Dermis blood vessel endothelial cell (primary cell): ENCODE measurements at regions not wholly inside any gene's neighbourhood (a gene's known extent, or its start where the extent isn't known, plus 50 kb on each side); places are given as distances from the start of the nearest gene placed in this dataset.
"Not testable (repeated sequence)": the region's sequence is repeated elsewhere in the genome, so short reads cannot be mapped to it uniquely, and the experiment has no call there.

Source experiments
- DNase-seq: peaks from one replicate; pipeline ENCODE4 v3.0.0; 2010

DNA sequence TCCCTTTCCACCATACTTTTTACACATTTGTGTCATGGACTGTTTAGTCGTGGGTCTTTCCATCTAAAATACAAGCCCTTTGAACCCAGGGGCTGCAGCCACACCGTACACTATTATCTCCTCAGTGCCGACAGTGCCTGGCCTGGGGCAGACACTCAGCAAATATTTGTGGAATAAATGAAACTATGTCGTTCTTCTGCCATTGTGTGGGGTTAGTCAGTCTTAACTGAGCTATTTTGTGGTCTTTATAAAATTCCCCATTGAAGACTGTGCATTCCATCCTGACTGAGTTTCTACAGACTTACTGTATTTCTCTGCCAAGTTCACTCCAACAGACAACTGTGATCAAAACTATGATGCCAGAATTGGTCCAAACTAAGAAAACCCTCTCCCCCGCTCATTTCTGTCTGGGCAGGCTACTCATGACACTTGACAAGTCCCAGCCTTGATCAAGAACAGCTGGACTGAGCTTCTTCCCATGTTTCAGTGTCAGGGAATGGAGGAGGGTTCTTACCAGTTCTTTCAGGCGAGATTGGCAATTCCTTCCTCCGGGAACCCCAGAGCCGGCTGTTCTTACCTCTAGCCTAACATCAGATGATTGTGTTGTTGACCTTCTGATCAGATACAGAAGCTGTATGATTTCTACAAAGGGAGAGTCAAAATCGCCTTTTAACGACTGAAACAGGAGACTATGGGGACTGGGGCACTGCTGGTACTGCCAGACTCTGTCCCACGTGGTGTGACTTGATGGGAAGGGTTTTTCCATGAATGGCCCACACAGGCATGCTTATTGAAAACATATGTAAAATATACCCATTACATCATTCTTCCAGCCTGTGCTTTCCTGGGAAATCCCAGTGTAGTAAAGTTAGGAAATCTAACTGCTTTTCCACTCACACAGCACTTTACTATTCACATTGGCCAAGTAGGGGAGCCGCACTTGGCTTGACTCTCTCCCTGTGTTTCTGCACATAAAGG is 77.4 kb upstream of the NPAS2 start:
- peak; percentile 51 for DNase-seq

GRCh38 chr2:100743741-100744140 is 76.2 kb upstream of the NPAS2 start:
- no peak for DNase-seq

- DNase-seq = no peak
Measured at GRCh38 chr2:100744184-100744583, 75.8 kb upstream of the NPAS2 start.

DNA sequence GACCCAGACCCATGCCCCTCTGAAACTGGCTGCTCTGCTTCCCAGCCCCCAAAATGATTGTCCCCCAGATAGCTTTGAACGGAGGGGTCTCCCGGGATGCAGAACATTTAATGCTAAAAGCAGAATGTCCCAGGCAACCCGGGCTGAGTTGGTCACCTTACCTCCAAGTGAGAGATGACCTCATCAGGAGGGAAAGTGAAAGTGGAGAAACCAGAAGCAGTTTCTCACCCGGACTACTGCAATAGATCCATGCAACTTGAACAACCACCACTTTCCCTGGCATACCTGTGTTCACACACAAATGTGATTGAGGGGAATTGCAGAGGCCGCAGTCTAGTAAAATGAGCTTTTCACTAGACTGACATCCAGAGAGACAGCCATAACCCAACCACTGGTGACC is 75.3 kb upstream of the NPAS2 start:
- DNase-seq = no peak

DNA sequence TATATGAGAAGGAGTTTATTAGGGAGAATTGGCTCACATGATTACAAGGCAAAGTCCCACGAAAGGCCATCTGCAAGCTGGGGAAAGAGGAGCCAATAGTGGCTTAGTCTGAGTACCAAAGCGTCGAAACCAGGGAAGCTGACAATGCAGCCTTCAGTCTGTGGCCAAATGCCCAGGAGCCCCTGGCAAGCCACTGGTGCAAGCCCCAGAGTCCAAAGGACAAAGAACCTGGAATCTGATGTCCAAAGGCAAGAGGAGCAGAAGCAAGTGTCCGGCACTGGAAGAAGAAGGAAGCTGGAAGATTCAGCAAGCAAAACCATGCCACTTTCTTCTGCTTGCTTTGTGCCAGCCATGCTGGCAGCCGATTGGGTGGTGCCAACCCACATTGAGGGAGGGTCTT is 74.3 kb upstream of the NPAS2 start:
- no peak for DNase-seq

- DNase-seq = no peak
Measured at GRCh38 chr2:100747551-100747950, 72.4 kb upstream of the NPAS2 start.

GRCh38 chr2:100747996-100748615 is 71.8 kb upstream of the NPAS2 start:
- no peak for DNase-seq

DNA sequence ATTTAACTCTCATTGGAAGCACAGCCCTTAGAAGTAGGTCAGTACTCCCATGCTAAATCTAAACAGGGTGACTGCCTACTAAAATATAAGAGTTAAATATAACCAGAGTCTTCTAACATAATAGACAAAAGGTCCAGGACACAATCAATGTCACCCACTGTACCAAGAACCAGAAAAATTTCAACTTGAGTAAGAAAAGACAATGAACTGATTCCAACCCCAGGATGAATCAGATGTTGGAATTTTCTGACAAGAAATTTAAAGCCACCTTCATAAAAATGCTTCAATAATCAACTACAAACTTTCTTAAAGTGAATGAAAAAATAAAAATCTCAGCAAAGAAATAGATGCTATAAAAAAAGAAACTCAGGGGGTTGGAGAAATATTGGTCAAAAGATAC is 71.3 kb upstream of the NPAS2 start:
- no peak for DNase-seq

- DNase-seq = no peak
Measured at GRCh38 chr2:100749771-100750542, 70.0 kb upstream of the NPAS2 start.

GRCh38 chr2:100751871-100752625 is 67.9 kb upstream of the NPAS2 start:
- not testable (repeated sequence) for DNase-seq

DNA sequence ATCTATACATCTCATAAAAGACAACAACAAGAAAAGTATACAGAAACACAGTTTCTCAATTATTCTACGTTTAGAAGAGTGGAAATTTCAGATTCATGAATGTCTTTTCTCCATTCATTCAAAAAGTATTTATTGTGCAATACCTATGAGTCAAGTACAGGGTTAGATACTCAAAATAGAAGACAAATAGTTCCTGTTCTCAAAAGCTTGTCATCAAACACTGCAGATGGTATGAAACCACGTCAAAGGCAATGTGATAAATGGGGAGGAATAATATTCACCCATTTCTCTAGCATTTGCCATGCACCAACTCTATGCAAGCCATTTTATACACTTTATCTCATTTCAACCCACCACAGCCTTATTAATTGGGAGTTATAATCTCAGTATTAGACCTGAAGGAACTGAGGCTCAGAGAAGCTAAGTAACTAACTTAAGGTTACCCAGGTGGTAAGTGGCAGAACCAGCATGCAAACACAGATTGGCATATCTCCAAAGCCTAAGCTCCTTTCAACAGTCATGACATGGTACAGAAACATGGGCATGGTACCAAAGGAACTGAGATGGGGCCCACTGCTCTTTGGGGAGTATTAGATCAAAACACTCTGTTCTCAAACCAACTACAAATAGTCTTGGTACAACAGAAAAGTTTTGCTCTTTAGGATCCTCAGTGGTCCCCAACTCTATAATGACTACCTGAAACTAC is 67.2 kb upstream of the NPAS2 start:
- DNase-seq = no peak

DNA sequence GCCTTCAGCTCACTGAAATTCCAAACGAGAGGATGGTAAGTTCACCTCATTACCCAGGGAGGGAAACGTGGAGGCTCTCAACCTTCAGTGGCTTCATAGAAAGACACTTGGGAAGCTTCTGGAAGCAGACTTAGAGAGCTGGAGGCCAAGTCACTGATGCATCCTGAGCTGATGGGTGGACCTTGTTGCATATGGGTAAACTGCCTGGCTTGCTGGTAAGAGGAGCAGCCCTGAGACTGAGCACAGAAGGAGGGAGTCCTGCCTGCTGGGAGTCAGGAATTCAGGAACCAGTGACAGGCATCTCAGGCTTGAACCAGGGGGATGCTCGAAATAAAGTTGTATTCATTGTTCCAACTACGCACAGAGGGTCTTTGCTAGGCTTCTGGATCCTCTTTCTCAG is 66.5 kb upstream of the NPAS2 start:
- no peak for DNase-seq

DNA sequence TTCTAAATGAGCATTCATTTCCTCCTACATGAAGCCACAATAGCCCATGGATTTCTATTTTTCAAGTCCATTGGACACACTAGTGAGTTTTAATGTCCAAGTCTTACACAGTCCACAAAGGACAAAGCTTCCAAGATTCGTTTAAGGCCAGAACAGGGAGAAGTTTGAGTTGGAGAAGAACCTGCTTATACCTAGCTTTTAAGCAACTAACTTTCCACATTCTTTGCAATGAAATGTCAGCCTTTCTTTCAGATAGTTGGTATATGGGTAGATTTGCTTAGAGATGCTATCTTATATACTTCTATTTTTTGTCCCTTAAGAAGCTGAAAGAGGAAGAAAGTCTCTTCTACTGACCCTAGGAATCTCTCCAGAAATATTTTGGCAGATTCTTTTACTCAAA is 66.1 kb upstream of the NPAS2 start:
- no peak for DNase-seq

GRCh38 chr2:100754951-100755350 is 65.0 kb upstream of the NPAS2 start:
- no peak for DNase-seq

DNA sequence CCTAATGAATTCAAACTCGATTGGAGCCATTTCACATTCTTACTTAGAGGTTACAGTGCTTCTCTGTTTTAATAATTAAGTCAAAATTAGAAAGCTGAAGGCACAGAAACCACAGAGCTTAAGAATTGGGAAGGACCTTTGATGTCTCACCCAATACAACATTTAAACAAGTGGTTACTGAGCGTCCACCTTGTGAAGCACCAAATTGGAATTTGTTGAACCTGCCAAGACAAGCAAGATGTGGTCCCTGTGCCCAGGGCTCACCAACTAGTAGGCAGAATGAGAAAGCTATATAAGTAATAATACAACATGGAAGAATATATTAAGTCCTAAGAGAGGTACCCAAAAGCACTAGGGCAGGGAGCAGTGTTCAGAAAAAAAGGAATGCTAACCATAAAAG is 64.5 kb upstream of the NPAS2 start:
- DNase-seq = no peak

DNA sequence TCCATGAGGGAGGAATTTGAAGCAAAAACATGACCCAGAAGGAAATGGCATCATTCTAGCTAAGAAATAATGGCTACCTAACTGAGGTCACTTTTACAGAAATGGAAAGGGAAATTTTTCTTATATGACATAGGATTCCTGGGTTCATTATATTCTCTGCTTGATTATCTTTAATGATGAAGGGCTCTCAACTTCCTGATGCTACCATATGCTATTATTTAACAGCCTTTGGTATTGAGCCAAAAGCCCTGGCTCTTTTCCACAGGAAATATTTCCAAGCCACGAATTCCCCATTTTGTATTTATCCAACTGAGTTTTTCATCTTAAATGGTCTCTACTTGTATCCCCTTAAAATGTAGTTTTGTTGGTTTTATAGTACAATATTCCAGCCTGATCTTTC is 63.2 kb upstream of the NPAS2 start:
- peak; percentile 65 for DNase-seq

DNA sequence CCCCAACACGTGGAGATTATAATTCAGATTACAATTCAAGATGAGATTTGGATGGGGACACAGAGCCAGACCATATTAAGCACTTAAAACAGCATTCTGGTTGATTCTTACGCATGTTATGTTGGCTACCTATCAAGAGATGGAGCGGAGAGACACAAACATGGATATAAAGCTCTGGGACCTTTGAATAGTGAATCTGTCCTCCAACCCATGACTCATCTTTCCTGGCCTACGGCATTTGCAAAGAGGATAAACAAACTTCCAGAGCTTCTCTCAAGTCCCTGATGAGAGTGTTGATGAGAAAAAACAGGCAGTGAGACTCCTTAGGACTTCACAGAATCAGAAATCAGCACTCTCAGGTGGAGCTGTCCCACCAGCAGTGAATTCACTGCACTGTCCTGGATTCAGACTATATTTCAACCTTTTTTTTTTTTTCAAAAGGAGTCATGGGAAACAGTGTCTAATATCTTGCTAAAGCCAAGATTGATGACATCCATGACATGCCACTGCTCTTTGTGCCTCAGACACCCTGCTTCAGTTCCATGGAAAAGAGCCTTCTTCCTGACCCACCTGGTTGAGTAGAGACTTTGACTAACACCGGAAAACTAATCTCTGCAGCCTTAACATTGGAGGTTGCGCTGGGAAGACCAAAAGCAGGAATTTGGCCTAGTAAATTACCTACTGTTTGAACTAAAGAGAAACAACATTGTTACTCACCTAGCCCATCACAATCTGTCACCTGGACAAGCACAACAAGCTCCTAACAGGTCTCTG is 62.1 kb upstream of the NPAS2 start:
- peak; percentile 73 for DNase-seq

DNA sequence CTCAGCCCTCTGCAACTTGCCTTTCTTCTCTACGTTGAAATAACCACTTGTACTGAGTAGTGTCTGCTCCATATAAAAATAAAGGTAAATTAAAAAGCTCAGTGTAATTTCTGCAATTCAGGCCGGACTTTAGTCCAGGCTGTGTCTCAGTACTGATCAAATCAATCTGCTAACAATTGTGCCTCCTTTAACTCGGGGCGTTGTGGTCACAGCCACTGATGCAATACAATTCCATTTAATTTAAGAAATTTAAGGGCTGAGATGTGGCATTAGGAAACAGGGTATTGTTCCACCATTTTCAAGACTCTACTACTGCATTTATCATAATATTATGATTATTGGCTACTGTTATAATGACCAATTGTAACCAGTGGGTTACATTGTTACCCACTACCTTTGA is 60.0 kb upstream of the NPAS2 start:
- no peak for DNase-seq

DNA sequence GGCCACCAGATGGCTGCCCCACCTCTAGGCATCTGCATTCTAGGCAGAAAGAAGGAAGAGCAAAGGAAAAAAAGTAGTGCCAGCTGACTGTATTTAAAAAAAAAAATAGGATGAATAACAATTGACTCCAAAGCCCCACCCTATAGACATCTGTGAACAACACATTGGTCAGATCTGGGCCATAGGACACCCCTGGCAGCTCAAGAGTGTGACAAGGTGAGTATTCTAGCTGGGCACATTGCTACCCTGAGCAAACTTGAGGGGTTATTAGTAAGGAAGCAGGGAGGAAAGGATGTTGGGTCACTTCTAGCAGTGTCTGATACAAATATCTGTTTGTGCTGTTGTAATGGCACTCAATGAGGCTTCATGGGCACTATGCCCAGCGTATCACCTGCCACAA is 58.6 kb upstream of the NPAS2 start:
- DNase-seq = no peak

- DNase-seq = no peak
Measured at GRCh38 chr2:100764430-100764829, 55.5 kb upstream of the NPAS2 start.

- no peak for DNase-seq
Measured at GRCh38 chr2:100765481-100765880, 54.5 kb upstream of the NPAS2 start.
